ENCODE measurements at regions not wholly inside any gene's neighbourhood (a gene's known extent, or its start where the extent isn't known, plus 50 kb on each side); places are given as distances from the start of the nearest gene placed in this dataset.

- TF ChIP-seq, protein P1, sequence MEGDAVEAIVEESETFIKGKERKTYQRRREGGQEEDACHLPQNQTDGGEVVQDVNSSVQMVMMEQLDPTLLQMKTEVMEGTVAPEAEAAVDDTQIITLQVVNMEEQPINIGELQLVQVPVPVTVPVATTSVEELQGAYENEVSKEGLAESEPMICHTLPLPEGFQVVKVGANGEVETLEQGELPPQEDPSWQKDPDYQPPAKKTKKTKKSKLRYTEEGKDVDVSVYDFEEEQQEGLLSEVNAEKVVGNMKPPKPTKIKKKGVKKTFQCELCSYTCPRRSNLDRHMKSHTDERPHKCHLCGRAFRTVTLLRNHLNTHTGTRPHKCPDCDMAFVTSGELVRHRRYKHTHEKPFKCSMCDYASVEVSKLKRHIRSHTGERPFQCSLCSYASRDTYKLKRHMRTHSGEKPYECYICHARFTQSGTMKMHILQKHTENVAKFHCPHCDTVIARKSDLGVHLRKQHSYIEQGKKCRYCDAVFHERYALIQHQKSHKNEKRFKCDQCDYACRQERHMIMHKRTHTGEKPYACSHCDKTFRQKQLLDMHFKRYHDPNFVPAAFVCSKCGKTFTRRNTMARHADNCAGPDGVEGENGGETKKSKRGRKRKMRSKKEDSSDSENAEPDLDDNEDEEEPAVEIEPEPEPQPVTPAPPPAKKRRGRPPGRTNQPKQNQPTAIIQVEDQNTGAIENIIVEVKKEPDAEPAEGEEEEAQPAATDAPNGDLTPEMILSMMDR (IDR thresholded peaks at IDR 0.05; ENCODE audit: low read length) = no peak
- TF ChIP-seq EZH2 (IDR thresholded peaks at IDR 0.05; ENCODE audit: borderline replicate concordance, low read length) = no peak
Measured at GRCh38 chr4:31518796-31519250, 798.7 kb downstream of the PCDH7 start.

Data from OCI-LY1 (cell line).